Activated naive CD4-positive, alpha-beta T cell treated with anti-CD3 and anti-CD28 coated beads, Interleukin-2, amount 50 U/mL, for 16 hours (primary cell): ENCODE measurements at regions not wholly inside any gene's neighbourhood (a gene's known extent, or its start where the extent isn't known, plus 50 kb on each side); places are given as distances from the start of the nearest gene placed in this dataset.

Experiments used
- DNase-seq: peaks from one replicate; pipeline ENCODE4 v3.0.0-alpha.2; 2020

DNA sequence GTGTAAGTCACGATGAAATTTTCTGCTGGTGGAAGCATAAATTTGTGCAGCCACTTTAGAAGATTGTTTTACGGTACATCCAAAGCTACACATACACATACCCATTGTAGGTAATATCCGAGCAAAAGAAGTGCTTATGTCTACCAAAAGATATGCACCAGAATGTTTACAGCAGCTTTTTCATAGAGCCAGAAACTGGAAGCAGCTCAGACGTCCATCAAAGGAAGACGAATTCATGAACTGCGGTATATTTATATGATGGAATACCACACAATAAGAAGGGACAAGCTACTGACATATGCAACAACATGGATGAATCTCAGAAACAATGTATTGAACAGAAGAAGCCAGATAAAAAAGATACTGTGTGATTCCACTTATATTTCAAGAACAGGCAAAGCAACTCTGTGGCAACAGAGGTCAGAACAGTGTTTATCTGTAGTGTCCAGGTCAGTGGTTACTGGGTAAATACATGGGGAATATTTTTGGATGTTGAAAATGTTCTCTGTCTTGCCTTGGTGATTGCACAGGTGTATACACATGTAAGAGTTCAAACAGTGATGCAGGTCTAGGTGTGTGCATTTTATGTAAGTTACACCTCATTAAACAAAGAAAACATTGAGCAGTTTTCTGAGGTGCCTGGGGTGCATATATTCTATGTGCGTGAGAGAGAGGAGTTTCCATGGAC, 51.9 kb upstream of the EXOC2 start:
- no peak for DNase-seq

DNA sequence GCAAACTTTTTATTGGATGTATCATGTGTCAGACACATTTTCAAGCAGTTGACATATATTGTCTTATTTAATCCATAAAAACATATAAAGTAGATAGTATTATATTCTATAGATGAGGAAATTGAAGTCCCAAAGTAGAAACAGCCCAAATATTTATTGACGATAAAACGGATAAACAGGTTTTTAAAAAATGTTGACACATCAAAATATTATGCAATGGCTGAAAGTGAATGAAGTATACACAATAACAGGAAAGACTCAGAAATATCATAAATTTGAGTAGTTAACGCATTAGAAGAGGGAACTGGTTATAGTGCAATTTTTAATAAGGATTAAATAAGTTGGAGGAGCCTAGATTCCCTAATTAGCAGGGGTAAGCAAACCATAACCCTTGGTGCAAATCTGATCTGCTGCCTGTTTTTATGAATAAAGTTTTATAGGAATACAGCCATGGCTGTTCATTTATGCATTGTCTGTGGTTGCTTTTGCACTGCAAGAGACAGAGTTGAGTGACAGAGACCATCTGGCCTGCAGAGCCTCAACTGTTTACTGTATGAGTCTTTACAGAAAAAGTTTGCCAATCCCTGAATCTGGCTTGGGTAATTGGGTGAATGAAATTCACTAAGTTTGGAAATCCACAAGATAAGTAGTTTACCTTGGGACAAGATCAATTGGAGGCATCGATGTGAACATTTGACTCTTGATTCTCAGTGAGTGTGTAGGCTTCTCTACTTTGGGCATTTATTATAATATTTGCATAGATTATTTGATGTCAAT, 50.6 kb upstream of the EXOC2 start:
- DNase-seq: no peak
